Stimulated activated CD8-positive, alpha-beta memory T cell treated with anti-CD3 and anti-CD28 coated beads, Interleukin-7, amount 100 ng/mL, for 4 hours (primary cell): ENCODE measurements at regions not wholly inside any gene's neighbourhood (a gene's known extent, or its start where the extent isn't known, plus 50 kb on each side); places are given as distances from the start of the nearest gene placed in this dataset.

ENCODE experiments used
- DNase-seq, 2 donors: peaks; one replicate each; pipeline ENCODE4 v3.0.0-alpha.2; 2020; ENCODE audit warnings: low read depth in 2 of 2

- no peak for DNase-seq
Measured at GRCh38 chr1:82451191-82451590, 650.5 kb downstream of the ADGRL2 start.

- no peak for DNase-seq
Measured at GRCh38 chr1:82449506-82450057, 648.8 kb downstream of the ADGRL2 start.

GRCh38 chr1:82446955-82447354 is 646.2 kb downstream of the ADGRL2 start:
- DNase-seq = no peak

- no peak for DNase-seq
Measured at GRCh38 chr1:82446236-82446635, 645.5 kb downstream of the ADGRL2 start.

- no peak for DNase-seq
Measured at GRCh38 chr1:82445827-82446226, 645.1 kb downstream of the ADGRL2 start.

- DNase-seq = no peak
Measured at GRCh38 chr1:82445132-82445531, 644.4 kb downstream of the ADGRL2 start.

- no peak for DNase-seq
Measured at GRCh38 chr1:82441402-82441801, 640.7 kb downstream of the ADGRL2 start.

- DNase-seq = no peak
Measured at GRCh38 chr1:82423174-82423815, 622.6 kb downstream of the ADGRL2 start.

GRCh38 chr1:82421782-82422181 is 621.0 kb downstream of the ADGRL2 start:
- DNase-seq = no peak

- no peak for DNase-seq
Measured at GRCh38 chr1:82420584-82420983, 619.9 kb downstream of the ADGRL2 start.

- DNase-seq = no peak
Measured at GRCh38 chr1:82411605-82412004, 610.9 kb downstream of the ADGRL2 start.

GRCh38 chr1:82405333-82405732 is 604.6 kb downstream of the ADGRL2 start:
- no peak for DNase-seq

- DNase-seq = no peak
Measured at GRCh38 chr1:82401116-82401515, 600.4 kb downstream of the ADGRL2 start.

GRCh38 chr1:82400521-82400920 is 599.8 kb downstream of the ADGRL2 start:
- DNase-seq = no peak

GRCh38 chr1:82399093-82399492 is 598.4 kb downstream of the ADGRL2 start:
- DNase-seq = no peak

- DNase-seq = no peak
Measured at GRCh38 chr1:82398357-82398756, 597.6 kb downstream of the ADGRL2 start.

- DNase-seq = no peak
Measured at GRCh38 chr1:82395440-82395839, 594.7 kb downstream of the ADGRL2 start.

- DNase-seq = no peak
Measured at GRCh38 chr1:82392946-82393345, 592.2 kb downstream of the ADGRL2 start.

GRCh38 chr1:82392513-82392912 is 591.8 kb downstream of the ADGRL2 start:
- no peak for DNase-seq

GRCh38 chr1:82391712-82392111 is 591.0 kb downstream of the ADGRL2 start:
- no peak for DNase-seq

GRCh38 chr1:82390627-82391026 is 589.9 kb downstream of the ADGRL2 start:
- DNase-seq = no peak

GRCh38 chr1:82388679-82389078 is 587.9 kb downstream of the ADGRL2 start:
- no peak for DNase-seq

- no peak for DNase-seq
Measured at GRCh38 chr1:82387012-82387366, 586.3 kb downstream of the ADGRL2 start.

GRCh38 chr1:82386365-82387011 is 585.8 kb downstream of the ADGRL2 start:
- no peak for DNase-seq
